HG02588 (cell line): ENCODE measurements at regions not wholly inside any gene's neighbourhood (a gene's known extent, or its start where the extent isn't known, plus 50 kb on each side); places are given as distances from the start of the nearest gene placed in this dataset.

Source experiments
- ATAC-seq: cut with Tn5 transposase; IDR thresholded peaks from one replicate; pipeline ENCODE4 v1.9.1; 2021; ENCODE audit warnings: mild to moderate bottlenecking, moderate library complexity; ENCODE audit not compliant: unreplicated experiment

DNA sequence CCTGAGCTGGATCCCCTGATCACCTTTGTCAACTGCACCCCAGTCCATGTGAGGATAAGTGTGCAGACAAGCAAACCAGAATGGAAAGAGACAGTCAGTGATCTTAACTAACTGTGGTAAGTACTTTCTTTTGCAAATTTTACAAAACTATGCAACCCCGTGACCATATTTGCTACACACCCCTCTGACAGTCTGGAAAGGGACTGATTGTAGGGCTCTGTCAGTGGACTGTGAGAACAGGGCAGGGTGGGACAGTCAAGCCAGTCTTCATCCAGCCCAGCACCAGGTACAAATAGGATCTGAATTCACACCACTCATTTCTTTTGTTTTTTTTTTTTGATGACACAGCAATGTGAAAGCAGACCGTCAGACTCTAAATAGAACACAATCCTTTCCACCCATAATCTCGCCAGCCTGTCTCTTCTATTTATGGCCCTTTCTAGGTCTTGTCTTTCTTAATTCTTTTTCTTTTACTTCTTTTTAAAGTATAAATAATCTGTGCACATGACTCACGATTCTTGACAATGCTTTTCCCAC is 165.6 kb downstream of the ARL6IP6 start:
- no peak for ATAC-seq

DNA sequence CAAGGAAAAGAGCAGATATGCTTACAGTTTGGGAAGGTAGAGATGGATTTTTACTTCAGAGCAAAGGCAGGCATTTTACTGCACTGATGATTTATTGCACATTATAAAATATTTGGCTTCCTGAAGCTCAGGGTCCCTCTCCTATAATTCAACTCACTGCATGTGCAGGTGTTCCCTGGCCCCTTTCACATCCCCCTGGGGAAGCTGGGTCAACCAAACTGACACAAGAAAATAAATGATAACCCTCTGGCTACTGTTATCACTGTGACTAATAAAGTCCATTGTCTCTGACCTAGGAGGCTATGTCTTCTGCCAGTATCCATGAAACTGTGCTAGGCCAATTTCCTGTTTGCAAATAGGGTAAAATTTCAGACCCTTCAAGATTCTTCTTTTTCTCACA is 163.1 kb downstream of the ARL6IP6 start:
- ATAC-seq, result no peak

GRCh38 chr2:152879275-152879674 is 160.9 kb downstream of the ARL6IP6 start:
- ATAC-seq, result no peak

GRCh38 chr2:152875701-152876695 is 157.6 kb downstream of the ARL6IP6 start:
- no peak for ATAC-seq

DNA sequence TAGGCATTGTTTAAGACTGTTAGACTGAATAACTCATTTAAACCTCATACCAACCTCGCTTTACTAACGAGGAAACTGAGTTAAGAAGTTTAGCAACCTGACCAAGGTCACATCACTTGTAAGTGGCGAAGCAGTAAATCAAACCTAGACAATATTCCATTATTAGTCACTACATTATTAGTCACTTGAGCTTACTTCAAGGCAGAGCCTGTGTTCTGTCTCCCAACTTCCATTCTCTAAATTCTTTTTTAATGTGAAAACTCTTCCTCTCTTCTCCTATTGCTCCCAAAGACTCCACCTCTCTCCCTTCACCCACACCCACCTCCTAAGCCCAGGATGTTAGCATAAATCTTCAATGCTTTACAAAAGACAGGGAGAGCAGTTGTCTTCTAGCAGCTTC is 156.5 kb downstream of the ARL6IP6 start:
- ATAC-seq, result no peak

GRCh38 chr2:152870239-152870638 is 151.8 kb downstream of the ARL6IP6 start:
- no peak for ATAC-seq

DNA sequence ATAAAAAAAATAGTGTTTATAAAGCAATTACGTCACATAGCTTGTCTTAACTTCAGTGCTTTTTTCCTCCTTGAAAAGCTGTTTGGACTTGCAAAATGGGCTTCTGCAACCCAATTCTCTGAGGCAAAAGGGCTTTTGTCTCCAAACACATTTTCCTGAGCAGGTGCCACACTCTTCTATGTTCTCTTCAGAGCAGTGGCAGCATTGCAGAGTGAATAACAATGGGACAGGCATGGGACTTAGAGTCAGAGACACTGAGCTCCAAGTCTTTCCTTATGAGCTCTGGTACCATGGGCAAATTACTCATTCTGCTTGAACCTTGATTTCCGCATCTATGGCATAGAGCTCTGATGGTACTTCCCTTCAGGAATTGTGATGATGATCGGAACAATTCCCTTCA is 149.0 kb downstream of the ARL6IP6 start:
- ATAC-seq, result no peak

DNA sequence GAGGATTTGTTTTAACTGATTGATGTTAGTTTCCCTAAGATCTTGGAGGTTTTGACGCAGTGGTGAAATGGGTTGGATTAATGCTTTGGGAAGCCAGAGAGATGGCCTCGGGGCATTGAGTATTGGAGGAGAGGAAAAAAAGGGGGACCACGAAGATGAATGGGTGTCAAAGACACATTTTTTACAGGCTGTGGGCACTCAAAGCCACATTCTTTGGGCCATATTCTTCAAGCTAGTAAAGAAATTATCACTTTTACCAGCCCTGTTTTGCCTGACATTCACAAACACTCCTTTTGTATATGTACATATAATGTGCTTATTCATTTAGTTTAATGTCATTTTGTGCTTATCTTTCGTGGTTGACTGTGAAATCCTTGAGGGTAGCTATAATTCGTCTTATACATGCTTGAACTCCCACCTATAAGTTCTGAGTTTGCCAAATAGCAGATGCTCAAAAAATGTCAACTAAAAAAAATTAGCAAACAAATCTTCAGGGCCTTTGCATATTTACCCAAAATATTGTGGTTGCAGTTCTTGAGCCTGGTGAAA is 146.3 kb downstream of the ARL6IP6 start:
- ATAC-seq, result no peak

DNA sequence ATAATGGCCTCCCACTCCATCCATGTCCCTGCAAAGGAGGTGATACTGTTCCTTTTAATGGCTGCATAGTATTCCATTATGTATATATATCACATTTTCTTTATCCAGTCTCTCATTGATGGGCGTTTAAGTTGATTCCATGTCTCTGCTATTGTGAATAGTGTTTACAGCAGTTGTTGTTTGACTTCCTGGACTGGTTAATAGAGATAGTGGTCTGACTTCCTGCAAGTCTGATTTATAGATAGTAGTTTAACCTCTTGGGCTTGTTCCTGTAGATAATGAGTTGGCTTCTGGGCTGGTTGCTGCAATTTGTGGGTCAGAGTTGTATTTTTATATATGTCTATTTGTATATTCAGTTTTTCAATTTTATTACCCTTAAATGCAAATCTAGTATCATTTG is 145.4 kb downstream of the ARL6IP6 start:
- no peak for ATAC-seq

- no peak for ATAC-seq
Measured at GRCh38 chr2:152861349-152861942, 143.0 kb downstream of the ARL6IP6 start.

DNA sequence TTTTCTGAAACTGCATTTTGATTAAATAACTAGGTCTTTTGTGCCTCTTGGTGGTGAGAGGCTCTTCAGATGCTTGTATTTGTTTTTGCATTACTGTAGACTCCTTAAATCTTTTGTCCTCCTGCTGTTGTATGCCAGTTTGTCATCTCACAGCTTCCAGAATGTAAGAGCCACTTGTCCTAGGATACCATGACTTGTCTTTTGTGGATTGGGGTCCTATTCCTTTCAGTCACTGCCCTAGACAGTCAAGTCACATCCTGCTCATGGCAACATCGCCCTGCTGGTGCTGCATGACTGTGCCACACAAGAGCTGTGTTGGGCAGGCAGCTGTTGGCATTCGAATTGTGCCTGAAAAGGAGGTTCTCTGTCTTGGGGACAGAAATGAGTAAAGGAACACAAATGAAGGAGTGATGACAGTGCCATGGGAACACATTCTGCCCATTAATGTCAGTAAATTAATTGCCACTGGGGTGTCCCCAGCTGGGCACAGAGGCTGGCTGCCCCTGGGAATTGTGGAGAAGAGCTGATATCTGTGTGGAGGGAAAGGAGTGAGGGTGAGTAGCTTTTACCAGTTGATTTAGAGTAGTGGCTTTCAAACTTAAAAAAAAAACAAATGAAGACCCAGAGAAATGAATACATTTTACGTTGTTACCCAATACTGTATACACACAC is 140.3 kb downstream of the ARL6IP6 start:
- no peak for ATAC-seq

DNA sequence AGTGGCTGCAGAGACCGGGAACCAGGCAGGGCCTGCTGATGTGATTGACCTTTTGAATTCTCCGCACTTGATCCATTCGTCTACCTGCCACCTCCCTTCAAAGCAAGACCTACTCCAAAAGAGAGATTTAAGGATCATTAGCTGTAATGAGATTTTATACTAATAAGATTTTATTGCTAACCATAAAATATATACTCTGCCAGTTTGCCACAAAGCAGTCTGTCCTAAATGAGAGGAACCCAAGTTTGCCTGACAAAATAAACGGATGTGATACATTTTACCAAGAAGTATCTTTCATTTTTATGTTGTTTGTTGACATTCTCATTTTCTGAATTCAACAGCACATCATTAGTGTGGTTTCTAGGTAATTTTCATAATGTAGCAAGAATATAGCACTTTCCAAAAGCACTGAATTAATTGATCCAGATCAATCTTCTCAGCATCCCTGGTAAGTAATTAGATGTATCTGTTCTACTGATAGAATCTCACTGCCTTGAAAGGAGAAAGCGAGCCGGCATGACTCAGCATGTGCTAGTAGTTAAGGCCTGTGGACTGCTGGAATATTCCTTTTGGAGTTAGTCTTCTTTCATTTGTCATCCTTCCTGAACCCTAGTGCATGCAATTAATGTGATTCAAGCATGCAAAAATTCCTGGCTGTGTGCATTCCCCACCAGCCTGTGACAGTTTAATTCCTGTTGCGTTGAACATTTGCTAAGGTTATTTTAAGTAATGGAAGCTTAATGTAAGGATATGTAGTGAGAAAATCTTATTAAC is 128.5 kb downstream of the ARL6IP6 start:
- no peak for ATAC-seq

DNA sequence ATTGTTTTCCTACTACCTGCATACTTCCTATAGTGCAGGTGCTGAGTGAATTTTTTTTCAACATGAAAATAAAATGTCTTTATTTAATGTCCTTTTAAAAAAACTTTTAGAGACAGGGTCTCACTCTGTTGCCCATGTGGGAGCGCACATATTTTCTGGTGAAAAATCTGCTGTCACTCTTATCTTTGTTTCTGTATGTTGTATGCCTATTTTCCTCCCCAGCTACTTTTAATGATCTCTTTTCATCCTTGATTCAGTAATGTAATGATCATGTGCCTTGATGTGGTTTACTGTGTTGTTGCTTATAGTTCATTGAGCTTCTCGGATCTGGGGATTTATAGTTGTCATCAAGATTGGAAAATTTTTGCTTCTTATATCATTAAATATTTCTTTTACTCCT is 117.3 kb downstream of the ARL6IP6 start:
- ATAC-seq, result no peak

GRCh38 chr2:152827944-152828343 is 109.5 kb downstream of the ARL6IP6 start:
- ATAC-seq, result no peak

GRCh38 chr2:152826581-152827279 is 108.3 kb downstream of the ARL6IP6 start:
- ATAC-seq, result no peak

- no peak for ATAC-seq
Measured at GRCh38 chr2:152825834-152826233, 107.4 kb downstream of the ARL6IP6 start.

DNA sequence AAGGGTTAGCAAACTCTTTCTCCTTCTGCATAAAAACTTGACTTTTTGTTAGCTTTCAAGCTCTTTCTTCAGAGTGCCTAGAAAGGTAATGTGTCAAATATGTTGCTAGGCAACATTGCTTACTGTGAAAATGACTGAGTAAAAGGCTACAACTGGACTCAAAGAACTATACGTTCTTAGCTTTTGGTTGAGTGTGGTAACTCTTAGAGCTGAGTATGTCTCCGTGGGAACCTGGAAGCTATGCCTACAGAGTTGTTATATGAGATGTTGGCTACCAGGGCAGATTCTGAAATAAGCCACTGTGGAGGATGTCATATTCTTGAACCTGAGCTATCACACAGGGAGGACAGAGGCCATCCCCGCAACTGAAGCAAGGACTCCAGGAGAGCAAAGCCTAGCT is 105.5 kb downstream of the ARL6IP6 start:
- ATAC-seq, result no peak

DNA sequence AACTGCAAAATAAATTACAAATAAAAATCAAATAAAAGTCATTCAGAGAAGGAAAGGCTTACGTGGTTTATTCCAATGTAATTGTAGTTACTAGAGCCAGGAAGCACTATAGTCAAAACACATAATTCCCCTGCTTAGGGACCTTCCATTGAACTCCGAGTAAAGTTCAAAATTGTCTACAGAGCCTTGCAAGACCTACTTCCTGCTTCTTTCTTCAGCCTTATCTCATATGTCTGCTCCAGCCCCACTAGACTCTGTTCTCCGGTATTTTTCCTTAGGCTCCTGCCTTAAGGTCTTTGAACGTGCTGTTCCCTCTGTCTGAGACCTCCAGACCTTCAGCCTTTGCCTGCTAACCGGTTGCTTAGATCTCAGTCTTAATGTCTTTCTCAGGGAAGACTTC is 104.3 kb downstream of the ARL6IP6 start:
- ATAC-seq, result no peak

- ATAC-seq, result no peak
Measured at GRCh38 chr2:152820048-152820447, 101.6 kb downstream of the ARL6IP6 start.
